ENCODE measurements at regions not wholly inside any gene's neighbourhood (a gene's known extent, or its start where the extent isn't known, plus 50 kb on each side); places are given as distances from the start of the nearest gene placed in this dataset.
"Not testable (repeated sequence)": the region's sequence is repeated elsewhere in the genome, so short reads cannot be mapped to it uniquely, and the experiment has no call there.

- DNase-seq (ENCODE audit: low read depth), result no peak
- H3K4me3 ChIP-seq (ENCODE audit: low read depth, low read length), result no peak overlapping the region
- no peak for TF ChIP-seq CTCF (conservative IDR thresholded peaks at IDR 0.05; ENCODE audit: low read depth, low read length)
Measured at GRCh38 chr3:178139116-178139515, 397.1 kb upstream of the KCNMB2 start.

- H3K4me3 ChIP-seq (ENCODE audit: low read depth, low read length), result no peak overlapping the region
- DNase-seq (ENCODE audit: low read depth), result peak; percentile 53
- no peak for TF ChIP-seq CTCF (conservative IDR thresholded peaks at IDR 0.05; ENCODE audit: low read depth, low read length)
Measured at GRCh38 chr3:178140531-178141304, 395.5 kb upstream of the KCNMB2 start.

- H3K4me3 ChIP-seq (ENCODE audit: low read depth, low read length); DNase-seq (ENCODE audit: low read depth): not testable (repeated sequence)
Measured at GRCh38 chr3:178141305-178141684, 394.9 kb upstream of the KCNMB2 start.

- no peak for TF ChIP-seq CTCF (conservative IDR thresholded peaks at IDR 0.05; ENCODE audit: low read depth, low read length)
- no peak overlapping the region for H3K4me3 ChIP-seq (ENCODE audit: low read depth, low read length)
- no peak for DNase-seq (ENCODE audit: low read depth)
Measured at GRCh38 chr3:178146406-178146831, 389.8 kb upstream of the KCNMB2 start.

GRCh38 chr3:178147001-178147400 lies 389.2 kb upstream of the KCNMB2 start:
- TF ChIP-seq CTCF (conservative IDR thresholded peaks at IDR 0.05; ENCODE audit: low read depth, low read length), result no peak
- H3K4me3 ChIP-seq (ENCODE audit: low read depth, low read length), result no peak overlapping the region
- DNase-seq (ENCODE audit: low read depth), result no peak

- peak; percentile 3 for TF ChIP-seq CTCF (conservative IDR thresholded peaks at IDR 0.05; ENCODE audit: low read depth, low read length)
- peak; percentile 40 for DNase-seq (ENCODE audit: low read depth)
- H3K4me3 ChIP-seq (ENCODE audit: low read depth, low read length), result no peak overlapping the region
Measured at GRCh38 chr3:178152031-178152806, 384.0 kb upstream of the KCNMB2 start.

- H3K4me3 ChIP-seq (ENCODE audit: low read depth, low read length), result no peak overlapping the region
- no peak for TF ChIP-seq CTCF (conservative IDR thresholded peaks at IDR 0.05; ENCODE audit: low read depth, low read length)
- DNase-seq (ENCODE audit: low read depth), result no peak
Measured at GRCh38 chr3:178152988-178153387, 383.2 kb upstream of the KCNMB2 start.

All from choroid plexus epithelial cell (primary cell).